ENCODE measurements at regions not wholly inside any gene's neighbourhood (a gene's known extent, or its start where the extent isn't known, plus 50 kb on each side); places are given as distances from the start of the nearest gene placed in this dataset.

DNA sequence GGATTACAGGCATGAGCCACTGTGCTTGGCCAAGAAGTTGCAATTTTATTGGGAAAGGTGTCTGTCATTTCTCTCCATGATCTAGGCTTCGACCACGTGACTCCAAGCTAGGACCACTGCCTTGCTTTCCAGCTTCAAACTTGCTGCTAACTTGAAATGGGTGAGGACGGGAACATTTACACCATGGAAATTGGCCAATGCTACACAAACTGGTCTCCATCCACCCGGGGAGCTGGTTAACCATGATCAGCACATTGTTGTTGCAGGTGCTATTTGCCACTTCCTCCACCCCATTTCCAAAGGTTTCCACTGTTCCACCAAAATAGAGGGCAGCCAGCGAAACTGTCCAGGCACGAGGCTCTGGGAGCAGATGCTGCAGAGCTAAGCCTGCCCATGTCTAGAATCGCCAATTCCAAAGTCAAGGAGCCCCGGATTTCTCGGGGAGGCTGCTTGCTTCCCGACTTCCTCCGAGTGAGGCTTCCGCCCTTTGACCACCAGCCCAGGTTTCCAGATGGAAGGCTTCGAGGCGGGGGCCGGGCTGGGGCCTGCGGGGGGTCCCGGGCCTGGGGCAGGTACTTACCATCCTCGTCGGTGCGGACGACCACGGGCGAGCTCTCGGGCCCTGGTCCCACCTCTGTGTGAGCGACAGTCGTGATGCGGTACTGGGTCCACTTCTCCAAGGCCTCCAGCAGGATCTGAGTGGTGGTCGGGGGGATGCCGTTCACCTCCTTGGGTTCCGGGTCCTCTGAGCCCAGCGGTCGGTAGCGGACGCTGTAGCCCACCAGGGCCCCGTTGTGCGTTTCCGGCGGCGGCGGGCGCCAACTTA is 109.7 kb downstream of the PTPRS start:
- TF ChIP-seq CTCF (conservative IDR thresholded peaks at IDR 0.05) (no peak), ZFX (IDR thresholded peaks at IDR 0.05) (no peak)

Data from C4-2B (cell line).